Esophagus squamous epithelium (tissue), 5 donors: ENCODE measurements at regions not wholly inside any gene's neighbourhood (a gene's known extent, or its start where the extent isn't known, plus 50 kb on each side); places are given as distances from the start of the nearest gene placed in this dataset.
A peak's percentile ranks its signal among the peaks of the same experiment; 100 is the strongest.

Experiments used
- DNase-seq: peaks from one replicate; lab custom pipeline; 2025; lab: John Stamatoyannopoulos, UW
- H3K27ac ChIP-seq, 4 donors: fragments of 200-600 bp; sonication (generic); one replicate each; pipeline ENCODE4 v1.5.1; 2016 to 2019; ENCODE audit warnings: mild to moderate bottlenecking in 1 of 4
- H3K27me3 ChIP-seq, 4 donors: fragments of 200-600 bp; sonication (generic); 1 replicate in 3 of 4; 2 replicates in 1 of 4; pipeline versions ENCODE4 v1.5.1 to v1.6.0; 2017 to 2021; ENCODE audit warnings: antibody characterized with exemption in 1 of 4
- H3K36me3 ChIP-seq, 3 donors: fragments of 200-600 bp; sonication (generic); one replicate each; pipeline ENCODE4 v1.5.1; 2016 to 2019
- H3K4me1 ChIP-seq, 3 donors: fragments of 200-600 bp; sonication (generic); one replicate each; pipeline ENCODE4 v1.5.1; 2017 to 2019
- H3K4me3 ChIP-seq, 4 donors: fragments of 200-600 bp; sonication (generic); 1 replicate in 3 of 4; 2 replicates in 1 of 4; pipeline ENCODE4 v1.5.1; 2016 to 2019; ENCODE audit warnings: mild to moderate bottlenecking in 2 of 4, moderate library complexity in 1 of 4
- H3K9me3 ChIP-seq, 3 donors: fragments of 200-600 bp; sonication (generic); one replicate each; pipeline ENCODE4 v1.5.1; 2016 to 2019
- POLR2A ChIP-seq, 4 donors: fragments of 450-650 bp; IDR thresholded peaks; one replicate each; pipeline ENCODE4 v1.6.1; 2017; ENCODE audit warnings: antibody characterized with exemption in 4 of 4, mild to moderate bottlenecking in 4 of 4, moderate library complexity in 3 of 4
- WGBS, 2 donors: methylation state at CpG; one replicate each; pipeline ENCODE4 v1.1.5; 2018; 5-methylcytosine and 5-hydroxymethylcytosine counted together
- intact Hi-C: fragments of 100-400 bp; cut with DNase I; formaldehyde crosslinking; loops from one replicate; pipeline ENCODE4 v1.15.0; 2022
- TF ChIP-seq, protein P1 (sequence below), 6 experiments: fragments of 450-650 bp in 4 of 6; fragments of 200-600 bp in 2 of 6; sonication (generic) in 2 of 6; IDR thresholded peaks; one replicate each; pipeline ENCODE4 v1.5.1; 2016 to 2019; ENCODE audit warnings: antibody characterized with exemption in 6 of 6, mild to moderate bottlenecking in 4 of 6, moderate library complexity in 4 of 6
- donor health status: DM: yes; HTN: yes; CAD: no.

GRCh38 chr1:221328371-221328770 lies 413.5 kb downstream of the DUSP10 start:
- Histone ChIP-seq H3K9me3 (peaks cover 0 to 5% (median 0%) of the 10 kb centered on the region in 3 donors), H3K4me3 (no peak overlapping the region), H3K36me3 (no peaks in the 10 kb centered on the region), H3K27ac (no peak overlapping the region), H3K4me1 (no peaks in the 10 kb centered on the region), H3K27me3 (no peaks in the 10 kb centered on the region)
- intact Hi-C loops = no loop called here
- WGBS, 2 donors = 74 to 83% methylated on average over 2 of the region's 2 CpGs
- DNase-seq = no peak
- TF ChIP-seq POLR2A (IDR thresholded peaks at IDR 0.05) = no peak
- TF ChIP-seq, protein P1, sequence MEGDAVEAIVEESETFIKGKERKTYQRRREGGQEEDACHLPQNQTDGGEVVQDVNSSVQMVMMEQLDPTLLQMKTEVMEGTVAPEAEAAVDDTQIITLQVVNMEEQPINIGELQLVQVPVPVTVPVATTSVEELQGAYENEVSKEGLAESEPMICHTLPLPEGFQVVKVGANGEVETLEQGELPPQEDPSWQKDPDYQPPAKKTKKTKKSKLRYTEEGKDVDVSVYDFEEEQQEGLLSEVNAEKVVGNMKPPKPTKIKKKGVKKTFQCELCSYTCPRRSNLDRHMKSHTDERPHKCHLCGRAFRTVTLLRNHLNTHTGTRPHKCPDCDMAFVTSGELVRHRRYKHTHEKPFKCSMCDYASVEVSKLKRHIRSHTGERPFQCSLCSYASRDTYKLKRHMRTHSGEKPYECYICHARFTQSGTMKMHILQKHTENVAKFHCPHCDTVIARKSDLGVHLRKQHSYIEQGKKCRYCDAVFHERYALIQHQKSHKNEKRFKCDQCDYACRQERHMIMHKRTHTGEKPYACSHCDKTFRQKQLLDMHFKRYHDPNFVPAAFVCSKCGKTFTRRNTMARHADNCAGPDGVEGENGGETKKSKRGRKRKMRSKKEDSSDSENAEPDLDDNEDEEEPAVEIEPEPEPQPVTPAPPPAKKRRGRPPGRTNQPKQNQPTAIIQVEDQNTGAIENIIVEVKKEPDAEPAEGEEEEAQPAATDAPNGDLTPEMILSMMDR (IDR thresholded peaks at IDR 0.05) = no peak

DNA sequence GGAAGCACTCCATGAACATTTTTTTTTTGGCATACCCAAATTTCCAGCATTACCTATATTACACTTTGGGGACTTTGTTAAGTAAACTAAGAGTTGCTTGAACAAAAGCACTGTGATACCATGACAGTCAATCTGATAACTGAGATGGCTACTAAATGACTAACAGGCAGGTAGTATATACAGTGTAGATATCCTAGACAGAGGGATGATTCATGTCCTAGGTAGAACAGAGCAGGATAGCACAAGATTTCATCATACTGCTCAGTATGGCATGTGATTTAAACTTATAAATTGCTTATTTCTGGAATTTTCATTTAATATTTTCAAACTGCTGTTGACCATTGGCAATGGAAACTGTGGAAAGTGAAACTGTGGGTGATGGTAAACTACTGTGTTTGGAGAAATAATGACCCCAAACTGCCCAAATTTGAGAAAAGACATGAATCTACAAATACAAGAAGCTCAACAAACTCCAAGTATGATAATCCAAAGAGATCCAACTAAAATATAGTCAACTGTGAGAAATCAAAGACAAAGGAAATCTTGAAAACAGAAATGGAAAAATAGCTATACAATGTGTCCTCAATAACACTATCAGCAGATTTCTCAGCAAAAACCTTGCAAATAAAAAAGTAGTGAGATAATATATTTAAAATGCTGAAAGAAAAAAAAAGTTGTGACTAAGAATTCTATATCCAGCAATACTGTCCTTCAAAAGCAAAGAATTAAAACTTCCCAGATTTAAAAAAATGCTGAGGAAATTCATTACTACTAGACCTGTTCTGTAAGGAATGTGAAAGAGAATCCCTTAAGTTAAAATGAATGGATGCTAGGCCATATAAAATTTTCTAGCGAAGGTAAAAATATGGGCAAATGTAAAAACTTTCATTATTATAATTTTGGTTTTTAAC lies 410.4 kb downstream of the DUSP10 start:
- peaks cover 0 to 5% (median 0%) of the 10 kb centered on the region in 3 donors for H3K9me3 ChIP-seq
- peaks cover 0 to 30% (median 8%) of the 10 kb centered on the region in 3 donors for H3K4me1 ChIP-seq
- no peak overlapping the region for H3K27ac ChIP-seq
- no peaks in the 10 kb centered on the region for H3K36me3 ChIP-seq
- intact Hi-C loops = no loop called here
- no peak for TF ChIP-seq POLR2A (IDR thresholded peaks at IDR 0.05)
- TF ChIP-seq, protein P1 (IDR thresholded peaks at IDR 0.05) = no peak
- WGBS, 2 donors = 91 to 97% methylated on average over 1 of the region's 1 CpG
- no peak overlapping the region for H3K4me3 ChIP-seq
- H3K27me3 ChIP-seq = no peaks in the 10 kb centered on the region
- no peak for DNase-seq

- TF ChIP-seq, protein P1 (IDR thresholded peaks at IDR 0.05) = no peak
- no peak for TF ChIP-seq POLR2A (IDR thresholded peaks at IDR 0.05)
- Histone ChIP-seq H3K27ac (peak overlapping the region; percentile 1 to 85 (median 78)), H3K36me3 (no peaks in the 10 kb centered on the region), H3K9me3 (peaks cover 0 to 5% (median 0%) of the 10 kb centered on the region in 3 donors), H3K4me3 (no peak overlapping the region), H3K27me3 (no peaks in the 10 kb centered on the region), H3K4me1 (peaks cover 0 to 30% (median 8%) of the 10 kb centered on the region in 3 donors)
- intact Hi-C loops = no loop called here
- no peak for DNase-seq
- WGBS, 2 donors = 18 to 24% methylated on average over 2 of the region's 2 CpGs
Observed at GRCh38 chr1:221334062-221334461, 407.8 kb downstream of the DUSP10 start.

DNA sequence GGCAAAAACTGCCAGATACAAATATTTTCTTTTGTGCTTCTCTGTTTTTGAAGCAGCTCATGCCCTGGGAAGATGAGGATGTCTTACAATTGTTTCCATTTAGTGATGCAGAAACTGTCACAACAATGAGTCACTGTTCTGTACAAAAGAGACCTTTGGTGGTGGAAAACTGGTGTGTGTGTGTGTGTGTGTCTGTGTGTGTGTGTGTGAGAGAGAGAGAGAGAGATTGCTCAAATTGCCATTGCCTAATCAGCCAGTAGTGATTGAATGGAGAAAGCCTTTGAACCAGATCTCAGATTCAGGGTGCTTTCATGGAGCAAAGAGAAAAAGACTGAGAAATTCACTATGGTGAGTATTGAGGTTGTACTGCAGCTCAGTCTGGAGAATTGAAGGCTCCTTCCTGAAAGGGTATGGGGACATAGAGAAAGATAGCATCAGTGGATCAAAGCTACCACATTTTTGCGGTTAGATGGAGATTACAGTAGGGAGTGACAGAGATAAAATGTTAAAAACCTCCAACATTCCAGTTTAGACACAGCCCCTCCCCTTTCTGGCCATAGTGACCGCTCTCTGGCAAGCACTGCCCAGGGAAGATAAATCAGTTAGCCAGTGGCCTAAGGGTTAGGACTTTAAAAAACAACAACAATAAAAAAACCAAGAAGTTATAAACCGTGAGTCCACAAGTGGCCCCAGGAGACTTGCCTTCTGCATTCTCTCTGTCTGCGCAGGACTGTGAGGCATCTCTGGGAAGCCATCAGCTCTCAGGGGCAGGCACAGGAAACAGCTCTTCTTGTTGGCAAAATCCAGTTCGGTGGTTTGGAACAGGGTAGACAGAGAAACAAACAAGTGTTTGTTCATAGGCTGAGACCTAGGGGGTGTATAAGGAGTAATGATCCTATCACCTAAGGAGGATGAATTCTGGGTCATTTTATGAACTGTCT lies 406.5 kb downstream of the DUSP10 start:
- Histone ChIP-seq H3K4me1 (peaks cover 0 to 30% (median 8%) of the 10 kb centered on the region in 3 donors), H3K36me3 (no peaks in the 10 kb centered on the region), H3K9me3 (peaks cover 0 to 5% (median 0%) of the 10 kb centered on the region in 3 donors), H3K27ac (peak overlapping the region; percentile 55 to 85 (median 78)), H3K4me3 (peak overlapping the region in 1 of 4 donors; percentile 8), H3K27me3 (no peaks in the 10 kb centered on the region)
- intact Hi-C loops = no loop called here
- WGBS, 2 donors = 33 to 38% methylated on average over 5 of the region's 5 CpGs
- TF ChIP-seq, protein P1 (IDR thresholded peaks at IDR 0.05) = no peak
- DNase-seq = no peak
